ENCODE measurements at regions not wholly inside any gene's neighbourhood (a gene's known extent, or its start where the extent isn't known, plus 50 kb on each side); places are given as distances from the start of the nearest gene placed in this dataset.

GRCh38 chr10:62512732-62513475 is 138.7 kb downstream of the ZNF365 start:
- TF ChIP-seq ZNF37A (tag by site-specific recombination; IDR thresholded peaks at IDR 0.05): no peak
- no peak for TF ChIP-seq ZNF660 (tag by site-specific recombination; IDR thresholded peaks at IDR 0.05)
- TF ChIP-seq ZNF16 (tag by site-specific recombination; IDR thresholded peaks at IDR 0.05; ENCODE audit: low read depth): no peak
- TF ChIP-seq, protein P1, sequence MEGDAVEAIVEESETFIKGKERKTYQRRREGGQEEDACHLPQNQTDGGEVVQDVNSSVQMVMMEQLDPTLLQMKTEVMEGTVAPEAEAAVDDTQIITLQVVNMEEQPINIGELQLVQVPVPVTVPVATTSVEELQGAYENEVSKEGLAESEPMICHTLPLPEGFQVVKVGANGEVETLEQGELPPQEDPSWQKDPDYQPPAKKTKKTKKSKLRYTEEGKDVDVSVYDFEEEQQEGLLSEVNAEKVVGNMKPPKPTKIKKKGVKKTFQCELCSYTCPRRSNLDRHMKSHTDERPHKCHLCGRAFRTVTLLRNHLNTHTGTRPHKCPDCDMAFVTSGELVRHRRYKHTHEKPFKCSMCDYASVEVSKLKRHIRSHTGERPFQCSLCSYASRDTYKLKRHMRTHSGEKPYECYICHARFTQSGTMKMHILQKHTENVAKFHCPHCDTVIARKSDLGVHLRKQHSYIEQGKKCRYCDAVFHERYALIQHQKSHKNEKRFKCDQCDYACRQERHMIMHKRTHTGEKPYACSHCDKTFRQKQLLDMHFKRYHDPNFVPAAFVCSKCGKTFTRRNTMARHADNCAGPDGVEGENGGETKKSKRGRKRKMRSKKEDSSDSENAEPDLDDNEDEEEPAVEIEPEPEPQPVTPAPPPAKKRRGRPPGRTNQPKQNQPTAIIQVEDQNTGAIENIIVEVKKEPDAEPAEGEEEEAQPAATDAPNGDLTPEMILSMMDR (tag by site-specific recombination; IDR thresholded peaks at IDR 0.05): no peak
- no peak for TF ChIP-seq MYNN (tag by site-specific recombination; IDR thresholded peaks at IDR 0.05; ENCODE audit: borderline replicate concordance)
- TF ChIP-seq ZSCAN30 (tag by site-specific recombination; IDR thresholded peaks at IDR 0.05): no peak
- no peak for TF ChIP-seq ZBTB1 (tag by site-specific recombination; IDR thresholded peaks at IDR 0.05)
- no peak for TF ChIP-seq ZNF561 (tag by site-specific recombination; IDR thresholded peaks at IDR 0.05; ENCODE audit: borderline replicate concordance)
- TF ChIP-seq ZNF449 (tag by site-specific recombination; IDR thresholded peaks at IDR 0.05): no peak
- no peak for TF ChIP-seq ZNF596 (tag by site-specific recombination; IDR thresholded peaks at IDR 0.05)
- no peak for TF ChIP-seq ZNF174 (tag by site-specific recombination; IDR thresholded peaks at IDR 0.05)
- TF ChIP-seq ZNF292 (tag by site-specific recombination; IDR thresholded peaks at IDR 0.05; ENCODE audit: borderline replicate concordance, low read depth): no peak
- no peak for TF ChIP-seq ZNF184 (tag by site-specific recombination; IDR thresholded peaks at IDR 0.05)
- TF ChIP-seq ZEB2 (tag by site-specific recombination; IDR thresholded peaks at IDR 0.05): no peak
